Ovary (tissue), 7 donors: ENCODE measurements at regions not wholly inside any gene's neighbourhood (a gene's known extent, or its start where the extent isn't known, plus 50 kb on each side); places are given as distances from the start of the nearest gene placed in this dataset.

ENCODE experiments used
- DNase-seq, 5 donors: peaks; one replicate each; pipeline ENCODE4 v3.0.0-alpha.2; 2019 to 2020
- H3K27ac ChIP-seq, 2 donors: fragments of 200-600 bp; one replicate each; pipeline versions ENCODE4 v1.5.1 to v1.8.0; 2019 to 2022
- H3K27me3 ChIP-seq: fragments of 200-600 bp; one replicate; pipeline ENCODE4 v1.8.0; 2022
- H3K36me3 ChIP-seq: fragments of 200-600 bp; sonication (generic); one replicate; pipeline ENCODE4 v1.5.1; 2019
- H3K4me1 ChIP-seq: one replicate; pipeline ENCODE4 v1.8.1; 2013; ENCODE audit warnings: mild to moderate bottlenecking, moderate library complexity; ENCODE audit not compliant: insufficient read depth
- H3K4me3 ChIP-seq: fragments of 200-600 bp; sonication (generic); one replicate; pipeline ENCODE4 v1.5.1; 2017
- H3K9me3 ChIP-seq, 2 donors: fragments of 200-600 bp in 1 of 2; sonication (generic) in 1 of 2; one replicate each; pipeline versions ENCODE4 v1.5.1 to v1.8.1; 2013 to 2019; ENCODE audit warnings: mild to moderate bottlenecking in 1 of 2, moderate library complexity in 1 of 2
- EP300 ChIP-seq: sonication (generic); formaldehyde crosslinking; IDR thresholded peaks from one replicate; pipeline ENCODE4 v1.6.1; 2017; ENCODE audit warnings: antibody characterized with exemption
- POLR2A ChIP-seq: fragments of 450-650 bp; IDR thresholded peaks from one replicate; pipeline ENCODE4 v1.6.1; 2017; ENCODE audit warnings: antibody characterized with exemption, mild to moderate bottlenecking, moderate library complexity
- WGBS, 3 donors: extraction: QIAGEN DNeasy Blood & Tissue Kit in 1 of 3; methylation state at CpG; one replicate each; pipeline versions ENCODE4 v1.1.5 to v1.1.7; 2013 to 2017; 5-methylcytosine and 5-hydroxymethylcytosine counted together
- intact Hi-C, 4 donors: fragments of 100-400 bp; cut with DNase I; formaldehyde crosslinking; loops; one replicate each; pipeline versions ENCODE4 v1.11.0 to v1.15.1; 2022 to 2023
- TF ChIP-seq, protein P1 (sequence below), 3 donors: fragments of 450-650 bp in 2 of 3; fragments of 200-600 bp in 1 of 3; IDR thresholded peaks; one replicate each; pipeline versions ENCODE4 v1.5.1 to v1.8.0; 2016 to 2022; ENCODE audit warnings: antibody characterized with exemption in 3 of 3, mild to moderate bottlenecking in 1 of 3
- donor health status: DM: no; HTN: no; CAD: no; lungs with moderate emphysema.
- donor health status: DM: no; HTN: no; CAD: no.
- donor health status: Bipolar disorder and iron deficiency.
- donor health status: DM: no; HTN: no; CAD: no.
- donor health status: DM: yes; HTN: yes; CAD: no.

DNA sequence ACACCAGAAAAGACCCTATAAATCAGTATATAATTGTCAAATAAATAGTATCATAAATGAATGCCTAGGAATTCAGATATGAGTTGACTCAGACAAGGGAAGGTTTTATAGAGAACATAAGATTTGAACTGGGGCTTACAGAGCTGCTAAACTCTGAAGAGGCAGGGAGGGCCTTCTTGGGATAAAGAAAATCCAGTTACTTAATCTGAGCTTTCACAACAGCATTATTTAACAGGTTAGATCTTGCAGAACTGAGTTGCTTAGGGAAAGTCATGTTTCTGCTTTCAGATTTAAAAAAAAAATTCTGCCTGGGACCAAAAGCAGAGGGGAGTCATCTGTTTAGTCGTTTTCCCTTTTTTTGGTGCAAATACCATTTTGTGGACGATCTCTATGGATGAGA is 594.8 kb upstream of the FZD8 start:
- no peak for DNase-seq
- H3K27me3 ChIP-seq, result no peaks in the 10 kb centered on the region
- intact Hi-C loops, result no loop called here
- no peak overlapping the region for H3K4me3 ChIP-seq
- H3K4me1 ChIP-seq, result no peaks in the 10 kb centered on the region
- WGBS, 3 donors, result 66 to 79% (median 76%) methylated on average over 2 of the region's 2 CpGs
- H3K36me3 ChIP-seq, result no peaks in the 10 kb centered on the region
- H3K9me3 ChIP-seq, result no peaks in the 10 kb centered on the region
- TF ChIP-seq, protein P1, sequence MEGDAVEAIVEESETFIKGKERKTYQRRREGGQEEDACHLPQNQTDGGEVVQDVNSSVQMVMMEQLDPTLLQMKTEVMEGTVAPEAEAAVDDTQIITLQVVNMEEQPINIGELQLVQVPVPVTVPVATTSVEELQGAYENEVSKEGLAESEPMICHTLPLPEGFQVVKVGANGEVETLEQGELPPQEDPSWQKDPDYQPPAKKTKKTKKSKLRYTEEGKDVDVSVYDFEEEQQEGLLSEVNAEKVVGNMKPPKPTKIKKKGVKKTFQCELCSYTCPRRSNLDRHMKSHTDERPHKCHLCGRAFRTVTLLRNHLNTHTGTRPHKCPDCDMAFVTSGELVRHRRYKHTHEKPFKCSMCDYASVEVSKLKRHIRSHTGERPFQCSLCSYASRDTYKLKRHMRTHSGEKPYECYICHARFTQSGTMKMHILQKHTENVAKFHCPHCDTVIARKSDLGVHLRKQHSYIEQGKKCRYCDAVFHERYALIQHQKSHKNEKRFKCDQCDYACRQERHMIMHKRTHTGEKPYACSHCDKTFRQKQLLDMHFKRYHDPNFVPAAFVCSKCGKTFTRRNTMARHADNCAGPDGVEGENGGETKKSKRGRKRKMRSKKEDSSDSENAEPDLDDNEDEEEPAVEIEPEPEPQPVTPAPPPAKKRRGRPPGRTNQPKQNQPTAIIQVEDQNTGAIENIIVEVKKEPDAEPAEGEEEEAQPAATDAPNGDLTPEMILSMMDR (IDR thresholded peaks at IDR 0.05), result no peak
- TF ChIP-seq POLR2A (no peak), EP300 (no peak)
- H3K27ac ChIP-seq, result no peak overlapping the region

DNA sequence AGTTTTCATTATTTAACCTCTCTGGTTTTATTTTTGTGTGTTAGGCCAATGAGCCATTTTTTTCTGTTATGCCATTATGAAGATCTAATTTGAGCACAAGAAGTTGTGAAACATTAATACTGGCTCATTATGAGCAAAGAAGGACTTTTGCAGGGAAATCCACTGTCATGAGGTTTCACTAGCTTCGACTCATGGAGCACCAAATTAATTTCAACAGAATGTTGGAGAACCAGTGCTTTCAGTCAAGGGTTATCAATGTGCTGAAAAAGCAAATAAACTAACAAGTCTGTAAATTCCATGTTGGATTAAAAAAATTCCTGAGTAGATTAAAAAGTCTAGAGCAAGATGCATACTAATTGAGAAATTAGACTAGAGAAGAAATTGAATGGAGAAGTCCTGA is 594.2 kb upstream of the FZD8 start:
- H3K4me1 ChIP-seq, result no peaks in the 10 kb centered on the region
- H3K27me3 ChIP-seq, result no peaks in the 10 kb centered on the region
- TF ChIP-seq POLR2A (no peak), EP300 (no peak)
- TF ChIP-seq, protein P1 (IDR thresholded peaks at IDR 0.05), result no peak
- DNase-seq, result no peak
- WGBS, 3 donors, result 25 to 41% (median 26%) methylated on average over 1 of the region's 1 CpG
- intact Hi-C loops, result no loop called here
- H3K36me3 ChIP-seq, result no peaks in the 10 kb centered on the region
- H3K27ac ChIP-seq, result no peak overlapping the region
- H3K9me3 ChIP-seq, result no peaks in the 10 kb centered on the region
- no peak overlapping the region for H3K4me3 ChIP-seq

DNA sequence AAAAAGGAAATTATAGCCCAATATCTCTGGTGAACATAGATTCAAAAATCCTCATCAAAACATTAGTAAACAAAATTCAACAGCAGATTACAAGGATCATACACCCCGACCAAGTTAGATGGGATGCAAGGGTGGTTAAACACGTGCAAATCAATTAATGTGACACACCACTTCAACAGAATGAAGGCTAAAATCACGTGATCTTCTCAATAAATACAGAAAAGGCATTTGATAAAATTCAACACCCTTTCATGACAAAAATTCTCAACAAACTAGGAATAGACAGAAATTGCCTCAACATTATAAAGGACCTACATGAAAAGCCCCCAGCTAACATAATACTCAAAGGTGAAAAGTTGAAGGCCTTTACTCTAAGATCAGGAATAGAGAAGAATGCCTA is 590.8 kb upstream of the FZD8 start:
- Histone ChIP-seq H3K9me3 (no peaks in the 10 kb centered on the region), H3K27me3 (no peaks in the 10 kb centered on the region), H3K36me3 (no peaks in the 10 kb centered on the region), H3K4me3 (no peak overlapping the region), H3K4me1 (no peaks in the 10 kb centered on the region), H3K27ac (no peak overlapping the region)
- DNase-seq, result no peak
- intact Hi-C loops, result no loop called here
- 71 to 84% (median 77%) methylated on average over 3 of the region's 3 CpGs for WGBS, 3 donors
- no peak for TF ChIP-seq EP300
- TF ChIP-seq POLR2A, result no peak
- TF ChIP-seq, protein P1 (IDR thresholded peaks at IDR 0.05), result no peak

DNA sequence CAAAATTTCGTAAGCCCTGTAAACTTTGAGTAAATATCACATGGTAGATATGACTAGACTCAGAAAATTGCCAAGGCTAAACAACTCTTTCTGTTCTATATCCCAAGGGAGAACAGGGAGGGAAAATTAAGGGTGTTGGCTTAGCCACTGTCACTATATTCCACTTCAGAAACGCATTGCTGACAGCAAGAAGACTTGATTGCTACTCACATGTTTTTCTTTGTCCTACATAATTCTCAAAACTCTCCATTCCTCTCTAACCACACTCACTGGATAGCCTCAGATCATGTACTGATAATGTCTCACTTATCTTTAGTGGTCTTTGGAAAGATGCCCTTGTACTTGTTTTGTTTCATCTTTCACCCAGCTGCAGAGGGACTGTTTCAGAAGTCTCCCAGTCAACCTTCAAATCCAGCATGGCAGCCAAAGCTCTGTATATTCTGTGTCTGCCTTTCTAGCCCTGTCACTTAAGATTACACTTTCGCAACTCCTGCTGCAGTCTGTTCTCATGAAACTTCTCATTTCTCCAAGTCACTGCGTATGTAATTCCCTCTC is 582.4 kb upstream of the FZD8 start:
- TF ChIP-seq EP300, result no peak
- TF ChIP-seq, protein P1 (IDR thresholded peaks at IDR 0.05), result no peak
- TF ChIP-seq POLR2A, result no peak
- Histone ChIP-seq H3K4me1 (no peaks in the 10 kb centered on the region), H3K27me3 (no peaks in the 10 kb centered on the region), H3K9me3 (no peaks in the 10 kb centered on the region), H3K36me3 (no peaks in the 10 kb centered on the region), H3K4me3 (no peak overlapping the region), H3K27ac (no peak overlapping the region)
- 81 to 91% (median 87%) methylated on average over 4 of the region's 4 CpGs for WGBS, 3 donors
- intact Hi-C loops, result no loop called here
- no peak for DNase-seq
